ENCODE measurements at regions not wholly inside any gene's neighbourhood (a gene's known extent, or its start where the extent isn't known, plus 50 kb on each side); places are given as distances from the start of the nearest gene placed in this dataset.
"Not testable (repeated sequence)": the region's sequence is repeated elsewhere in the genome, so short reads cannot be mapped to it uniquely, and the experiment has no call there.

DNA sequence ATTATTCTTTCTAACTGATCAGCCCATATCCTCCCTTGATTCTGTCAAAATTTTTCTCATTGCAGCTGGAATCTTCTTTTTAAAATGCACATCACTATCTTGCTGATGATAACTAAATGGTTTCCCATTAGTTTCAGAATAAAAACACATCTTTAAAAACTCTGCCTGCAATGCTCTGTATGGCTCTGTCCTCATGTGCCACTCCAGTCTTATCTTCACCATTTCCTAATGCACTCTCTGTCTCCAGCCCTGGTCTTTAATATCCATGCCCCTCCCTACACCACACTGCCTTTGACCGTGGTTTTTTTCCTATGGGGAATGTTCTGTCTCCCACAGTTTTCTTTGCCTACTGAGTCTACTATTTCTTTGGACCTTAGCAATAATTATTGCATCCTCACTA, 244.1 kb upstream of the ARSJ start:
- no peak for DNase-seq (ENCODE audit: low read depth, low spot score)
- no peak overlapping the region for H3K4me3 ChIP-seq (ENCODE audit: low read length)

DNA sequence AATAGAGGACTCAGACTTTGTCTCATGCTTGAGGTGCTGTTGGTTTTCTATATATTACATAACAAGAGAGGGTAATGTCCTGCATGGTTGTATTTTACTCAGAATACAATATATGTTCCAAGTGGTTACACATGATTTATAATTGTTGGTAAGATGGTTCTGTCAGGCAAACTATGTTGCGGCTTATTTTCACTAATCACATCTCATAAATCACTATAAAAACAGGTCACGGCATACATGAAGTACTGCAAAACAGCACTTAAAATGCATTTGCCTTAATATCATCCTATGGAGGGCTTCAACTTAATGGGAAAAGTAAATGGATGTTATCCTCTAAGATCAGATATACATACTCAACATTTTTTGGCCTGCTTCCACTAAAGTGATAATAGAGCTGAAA, 246.0 kb upstream of the ARSJ start:
- no peak overlapping the region for H3K4me3 ChIP-seq (ENCODE audit: low read length)
- DNase-seq (ENCODE audit: low read depth, low spot score), result no peak

DNA sequence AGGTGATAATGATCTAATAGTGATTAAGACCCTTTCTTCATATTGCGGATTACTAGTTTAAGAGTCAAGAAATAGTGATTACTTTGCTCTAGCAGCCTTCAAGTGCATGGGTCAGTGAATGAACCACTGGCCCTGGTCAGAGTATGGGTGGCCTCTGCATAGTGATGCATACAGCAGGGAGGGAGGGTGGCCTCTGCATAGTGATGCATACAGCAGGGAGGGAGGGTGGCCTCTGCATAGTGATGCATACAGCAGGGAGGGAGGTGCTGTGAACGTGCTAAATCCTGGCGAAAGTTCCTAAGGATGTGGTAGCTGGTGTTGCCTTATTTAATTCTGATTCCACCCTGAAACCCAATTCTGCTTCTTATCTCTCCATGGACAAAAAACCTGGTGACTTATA, 246.7 kb upstream of the ARSJ start:
- H3K4me3 ChIP-seq (ENCODE audit: low read length), result no peak overlapping the region
- no peak for DNase-seq (ENCODE audit: low read depth, low spot score)

DNA sequence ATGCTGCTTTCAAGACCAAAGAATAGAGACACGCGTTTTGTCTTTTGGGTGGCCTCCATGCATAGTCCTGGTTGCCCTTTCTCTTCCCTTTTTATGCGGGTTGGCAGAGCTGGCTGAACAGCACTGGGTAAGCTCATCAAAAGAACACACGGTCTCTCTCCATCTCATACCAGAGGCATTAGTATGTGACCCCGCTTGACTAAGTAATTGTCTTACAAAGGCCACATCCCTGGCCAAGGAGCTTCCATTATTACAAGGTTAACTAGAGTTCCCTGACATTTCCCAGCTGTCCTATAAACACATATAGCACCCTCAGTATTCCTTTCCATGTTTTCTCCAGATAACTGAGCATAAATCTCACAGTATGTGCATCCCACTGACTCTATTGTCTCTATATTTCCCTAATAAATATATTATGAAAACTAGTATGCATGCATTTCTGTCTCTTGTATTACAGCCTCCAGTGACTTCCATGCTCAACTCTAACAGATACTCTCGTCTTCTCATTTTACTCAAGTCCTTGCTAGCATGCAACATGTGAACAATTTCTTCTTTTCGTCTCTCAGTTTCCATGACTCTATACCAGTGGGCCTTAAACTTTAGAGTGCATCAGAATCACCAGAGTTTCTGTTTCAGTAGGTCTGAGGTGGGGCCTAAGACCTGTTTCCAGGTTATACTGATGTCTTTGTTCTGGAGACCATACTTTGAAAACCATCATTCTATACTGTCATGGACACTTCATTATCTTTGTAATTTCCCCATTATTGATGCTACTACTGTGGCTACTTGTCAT, 247.7 kb upstream of the ARSJ start:
- H3K4me3 ChIP-seq (ENCODE audit: low read length), result no peak overlapping the region
- no peak for DNase-seq (ENCODE audit: low read depth, low spot score)

DNA sequence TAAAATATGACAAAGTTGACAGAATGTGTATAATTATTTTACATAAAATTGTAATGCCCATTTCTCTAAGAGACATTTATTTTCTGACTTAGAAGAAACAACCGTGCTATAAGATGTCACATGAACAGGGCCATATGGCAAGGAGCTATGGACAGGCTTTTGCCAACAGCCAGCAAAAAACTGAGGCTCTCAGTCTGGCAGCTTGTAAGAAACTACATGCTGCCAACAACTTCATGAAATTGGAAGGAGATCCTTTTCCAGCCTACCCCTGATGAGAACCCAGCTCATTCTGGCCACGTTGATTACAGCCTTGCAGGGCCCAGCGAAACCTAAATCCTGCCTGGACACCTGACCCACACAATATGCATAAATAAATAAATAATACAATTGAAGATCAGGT, 250.3 kb upstream of the ARSJ start:
- no peak overlapping the region for H3K4me3 ChIP-seq (ENCODE audit: low read length)
- no peak for DNase-seq (ENCODE audit: low read depth, low spot score)

DNA sequence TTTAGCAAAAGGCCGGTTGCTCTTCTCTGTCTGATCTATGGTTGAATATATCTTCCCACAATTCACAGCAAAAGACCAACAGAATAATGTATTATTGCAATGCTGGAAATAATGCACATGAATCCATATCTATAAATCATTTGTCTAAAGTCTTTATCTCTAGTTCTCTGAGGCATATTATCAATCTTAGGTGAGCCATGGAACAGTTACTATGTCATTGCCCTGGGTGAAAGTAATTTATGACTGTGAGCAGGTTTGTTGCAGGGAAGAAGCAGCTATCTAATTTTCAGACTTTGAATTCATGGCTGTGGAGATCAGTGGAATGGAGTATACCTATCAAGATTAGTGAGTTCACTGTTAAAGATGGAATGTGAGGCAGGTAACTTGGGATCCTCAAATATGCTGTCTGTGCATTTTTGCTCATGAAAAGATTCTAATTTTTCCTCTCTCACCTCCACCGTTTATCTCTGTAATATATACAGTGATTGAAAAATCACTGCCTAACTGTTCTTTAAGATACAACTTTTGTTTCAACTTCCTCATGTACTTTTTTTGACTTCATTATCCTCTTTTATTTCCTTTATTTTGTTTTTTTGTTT, 256.8 kb upstream of the ARSJ start:
- no peak for DNase-seq (ENCODE audit: low read depth, low spot score)
- H3K4me3 ChIP-seq (ENCODE audit: low read length), result no peak overlapping the region

DNA sequence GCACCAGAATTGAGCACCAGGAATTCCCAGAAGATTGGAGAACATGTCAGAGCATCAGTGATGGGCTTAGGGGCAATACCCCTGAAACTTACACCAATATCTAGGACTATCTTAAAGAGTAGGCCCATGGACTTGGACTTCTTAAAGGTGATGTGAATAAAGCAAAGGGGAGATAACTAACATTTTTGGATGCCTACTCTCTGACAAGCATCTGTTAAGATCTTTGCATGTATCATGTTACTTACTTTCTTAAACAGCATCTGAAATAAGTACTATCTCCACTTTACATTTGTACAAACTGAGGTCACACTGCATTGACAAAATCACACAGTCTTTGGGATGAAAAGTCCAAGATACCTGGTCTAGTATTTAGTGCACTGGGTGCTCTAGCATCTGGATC, 258.6 kb upstream of the ARSJ start:
- DNase-seq (ENCODE audit: low read depth, low spot score), result no peak
- no peak overlapping the region for H3K4me3 ChIP-seq (ENCODE audit: low read length)

DNA sequence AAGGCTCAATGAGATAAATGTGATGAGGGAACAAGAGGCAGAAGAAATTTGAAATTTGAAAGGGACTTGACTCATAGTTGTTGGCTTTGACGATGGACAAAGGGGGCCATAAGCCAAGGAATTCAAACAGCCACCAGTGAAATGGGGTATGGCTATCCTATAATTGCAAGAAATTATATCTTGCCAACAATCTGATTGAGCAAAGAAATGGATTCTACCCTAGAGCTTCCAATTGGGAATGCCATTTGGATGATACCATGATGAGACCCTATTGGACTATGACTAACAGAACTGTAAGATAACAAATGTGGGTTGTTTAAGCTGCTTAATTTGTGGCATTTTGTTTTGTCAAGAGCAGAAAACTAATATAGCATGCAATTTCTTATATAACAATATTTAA, 270.1 kb upstream of the ARSJ start:
- DNase-seq (ENCODE audit: low read depth, low spot score), result no peak
- no peak overlapping the region for H3K4me3 ChIP-seq (ENCODE audit: low read length)

DNA sequence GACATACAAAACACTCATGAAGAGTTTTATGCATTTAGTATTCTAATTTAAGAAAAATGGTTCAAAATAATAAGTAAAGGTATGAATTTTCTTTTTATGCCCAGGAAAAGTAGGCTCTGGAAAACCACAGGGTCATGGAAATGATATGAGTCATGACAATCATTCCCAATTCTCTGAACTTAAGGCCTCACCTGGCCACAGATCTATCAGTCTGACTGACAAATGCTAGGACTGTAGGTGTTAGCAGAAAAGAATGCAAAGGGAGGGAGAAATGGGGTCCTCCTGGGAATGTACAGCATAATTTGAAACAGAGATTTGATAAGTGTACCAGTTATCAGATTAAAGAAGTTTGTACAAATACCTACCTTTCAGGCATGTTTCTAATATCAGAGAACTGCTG, 270.5 kb upstream of the ARSJ start:
- no peak for DNase-seq (ENCODE audit: low read depth, low spot score)
- no peak overlapping the region for H3K4me3 ChIP-seq (ENCODE audit: low read length)

DNA sequence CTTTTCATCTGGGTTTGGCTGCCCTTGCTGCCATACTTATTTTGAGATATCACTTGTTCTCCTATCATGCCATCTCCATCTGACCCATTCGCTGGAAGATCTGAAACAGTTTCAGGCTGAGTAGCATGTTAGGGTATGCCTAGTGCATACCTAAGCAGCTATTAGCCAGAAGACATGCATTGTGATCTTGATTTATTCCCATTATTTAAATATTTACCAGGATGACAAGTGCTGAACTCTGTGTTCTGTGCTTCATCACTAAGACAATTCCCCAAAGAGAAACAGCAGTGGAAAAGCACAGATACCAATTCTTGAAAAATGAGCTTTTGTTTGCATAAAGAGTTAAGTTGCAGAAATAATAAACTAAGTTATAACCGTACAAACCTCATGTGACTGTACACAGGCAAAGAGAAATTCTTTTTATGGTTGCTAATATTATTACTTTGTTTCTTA, 271.0 kb upstream of the ARSJ start:
- DNase-seq (ENCODE audit: low read depth, low spot score), result no peak
- H3K4me3 ChIP-seq (ENCODE audit: low read length), result no peak overlapping the region

DNA sequence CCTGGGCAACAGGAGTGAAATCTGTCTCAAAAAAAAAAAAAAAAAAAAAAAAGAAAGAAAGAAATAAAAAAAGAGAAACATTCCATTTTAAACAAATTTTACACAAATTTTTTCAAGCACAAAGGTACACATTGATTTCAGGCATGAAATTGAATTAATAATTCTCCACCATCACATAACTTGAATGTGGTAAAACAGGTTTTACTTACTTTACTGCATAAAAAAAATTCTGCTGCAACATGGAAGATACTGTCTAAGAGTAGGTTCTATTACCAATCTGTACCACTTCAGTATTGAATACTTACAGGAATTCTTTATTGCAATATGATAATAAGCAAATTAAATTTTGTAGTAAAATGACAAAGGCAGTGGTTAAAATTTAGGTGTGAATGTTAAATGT, 271.6 kb upstream of the ARSJ start:
- no peak overlapping the region for H3K4me3 ChIP-seq (ENCODE audit: low read length)
- no peak for DNase-seq (ENCODE audit: low read depth, low spot score)

DNA sequence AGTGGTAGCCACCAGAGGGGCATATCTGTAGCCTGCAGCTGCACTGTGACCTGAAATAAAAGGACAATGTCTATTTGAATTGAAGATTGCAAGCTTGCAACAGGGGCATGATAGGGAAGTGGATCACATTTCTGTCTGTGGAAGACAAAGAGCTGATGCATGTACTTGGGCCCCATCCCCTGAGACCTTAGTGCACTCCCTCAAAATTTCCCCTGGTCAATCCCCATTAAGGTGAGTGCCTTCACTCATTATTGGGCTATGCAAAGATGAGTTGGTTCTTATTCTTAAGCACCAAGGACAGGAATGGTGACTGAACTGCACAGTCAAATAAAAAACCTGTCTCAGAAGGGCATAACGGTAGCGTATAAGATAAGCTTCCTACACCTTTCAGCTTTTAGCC, 273.1 kb upstream of the ARSJ start:
- DNase-seq (ENCODE audit: low read depth, low spot score), result no peak
- no peak overlapping the region for H3K4me3 ChIP-seq (ENCODE audit: low read length)

DNA sequence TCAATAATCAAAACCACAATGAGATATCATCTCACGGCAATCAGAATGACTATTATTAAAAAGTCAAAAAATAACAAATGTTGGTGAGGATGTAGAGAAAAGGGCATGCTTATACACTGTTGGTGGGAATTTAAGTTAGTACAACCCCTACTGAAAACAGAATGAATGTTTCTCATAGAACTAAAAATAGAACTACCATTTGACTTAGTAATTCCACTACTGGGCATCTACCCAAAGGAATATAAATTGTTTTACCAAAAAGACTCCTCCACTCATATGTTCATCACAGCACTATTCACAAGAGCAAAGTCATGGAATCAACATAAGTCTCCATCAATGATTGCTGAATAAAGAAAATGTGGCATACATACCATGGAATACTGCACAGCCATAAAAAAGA, 278.1 kb upstream of the ARSJ start:
- H3K4me3 ChIP-seq (ENCODE audit: low read length), result no peak overlapping the region
- DNase-seq (ENCODE audit: low read depth, low spot score), result no peak

DNA sequence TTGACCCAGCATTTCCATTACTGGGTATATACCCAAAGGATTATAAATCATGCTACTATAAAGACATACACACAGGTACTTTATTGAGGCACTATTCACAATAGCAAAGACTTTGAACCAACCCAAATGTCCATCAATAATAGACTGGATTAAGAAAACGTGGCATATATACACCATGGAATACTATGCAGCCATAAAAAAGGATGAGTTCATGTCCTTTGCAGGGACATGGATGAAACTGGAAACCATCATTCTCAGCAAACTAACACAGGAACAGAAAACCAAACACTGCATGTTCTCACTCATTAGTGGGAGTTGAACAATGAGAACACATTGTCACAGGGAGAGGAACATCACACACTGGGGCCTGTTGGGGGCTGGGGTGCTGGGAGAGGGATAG, 283.0 kb upstream of the ARSJ start:
- not testable (repeated sequence) for DNase-seq (ENCODE audit: low read depth, low spot score); H3K4me3 ChIP-seq (ENCODE audit: low read length)

DNA sequence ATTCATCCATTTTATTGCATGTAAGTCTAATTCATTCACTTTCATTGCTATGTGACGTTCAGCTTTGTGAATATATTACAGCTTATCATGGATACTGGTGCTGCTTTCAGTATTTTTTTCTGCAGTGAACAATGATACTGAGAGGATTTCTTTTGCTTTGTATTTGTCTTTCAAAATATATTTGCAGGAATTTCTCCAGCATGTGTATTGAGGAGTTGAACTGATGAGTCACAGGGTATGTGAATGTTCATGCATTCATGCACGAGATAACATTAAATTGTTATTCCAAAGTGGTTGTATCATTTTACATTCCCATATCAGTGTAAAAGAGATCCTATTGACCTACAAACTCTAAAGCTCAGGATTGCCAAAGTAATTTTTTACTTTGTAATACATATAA, 283.8 kb upstream of the ARSJ start:
- no peak for DNase-seq (ENCODE audit: low read depth, low spot score)
- H3K4me3 ChIP-seq (ENCODE audit: low read length), result no peak overlapping the region

DNA sequence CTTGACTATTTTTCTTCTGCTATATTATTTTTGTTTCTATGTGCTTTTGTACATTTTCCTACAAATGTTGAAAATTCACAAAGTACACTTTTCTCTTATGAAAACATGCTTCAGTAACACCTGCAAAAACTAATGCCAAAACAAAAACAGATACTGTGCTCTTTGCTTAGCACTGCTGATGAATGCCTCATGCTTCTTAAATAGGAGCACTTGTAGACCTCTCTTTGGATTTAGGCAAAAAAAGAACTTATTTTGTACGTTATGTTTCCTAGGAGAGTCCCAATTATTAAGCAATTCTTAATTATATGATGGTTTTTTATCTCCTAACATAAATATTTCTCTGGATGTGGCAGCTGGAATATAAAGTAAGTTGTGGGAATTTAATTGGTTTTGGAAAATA, 285.0 kb upstream of the ARSJ start:
- no peak for DNase-seq (ENCODE audit: low read depth, low spot score)
- no peak overlapping the region for H3K4me3 ChIP-seq (ENCODE audit: low read length)

DNA sequence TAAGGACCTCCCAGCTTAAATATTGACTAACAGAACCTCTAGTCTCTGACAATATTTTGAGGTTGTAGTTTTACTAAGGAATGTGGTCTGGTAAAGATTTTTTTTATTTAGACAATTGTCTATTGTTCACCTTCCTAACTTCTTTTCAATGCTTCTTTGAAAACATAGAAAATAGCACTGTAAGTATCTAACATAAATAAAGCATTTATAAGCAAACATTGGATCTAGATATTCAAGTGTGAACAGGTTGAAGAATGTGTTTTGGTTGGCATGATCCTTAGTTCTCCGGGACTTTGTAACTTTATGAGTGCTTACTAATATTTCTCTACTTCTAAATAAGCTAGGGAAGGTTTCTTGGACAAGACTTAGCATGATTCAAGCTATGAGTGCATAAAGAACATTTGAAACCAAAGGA, 285.4 kb upstream of the ARSJ start:
- H3K4me3 ChIP-seq (ENCODE audit: low read length), result no peak overlapping the region
- DNase-seq (ENCODE audit: low read depth, low spot score), result no peak

DNA sequence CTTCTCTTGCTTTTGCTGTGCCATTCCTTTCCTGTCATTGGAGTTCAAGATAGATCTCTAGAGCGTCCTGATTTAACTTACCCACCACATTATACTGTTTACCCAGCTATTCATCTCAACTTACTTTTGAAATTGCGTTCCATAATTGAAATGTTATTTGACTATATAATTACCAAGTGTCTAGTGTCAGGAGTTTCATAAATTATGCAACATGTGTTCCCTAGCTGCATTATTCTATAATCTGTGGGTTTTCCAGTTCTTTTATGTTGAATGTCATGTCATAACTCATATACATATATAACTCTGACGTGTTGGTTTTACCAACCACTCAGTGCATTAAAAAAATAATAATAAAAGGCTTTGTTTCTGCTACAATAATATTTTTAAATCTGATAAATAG, 285.9 kb upstream of the ARSJ start:
- no peak overlapping the region for H3K4me3 ChIP-seq (ENCODE audit: low read length)
- no peak for DNase-seq (ENCODE audit: low read depth, low spot score)

DNA sequence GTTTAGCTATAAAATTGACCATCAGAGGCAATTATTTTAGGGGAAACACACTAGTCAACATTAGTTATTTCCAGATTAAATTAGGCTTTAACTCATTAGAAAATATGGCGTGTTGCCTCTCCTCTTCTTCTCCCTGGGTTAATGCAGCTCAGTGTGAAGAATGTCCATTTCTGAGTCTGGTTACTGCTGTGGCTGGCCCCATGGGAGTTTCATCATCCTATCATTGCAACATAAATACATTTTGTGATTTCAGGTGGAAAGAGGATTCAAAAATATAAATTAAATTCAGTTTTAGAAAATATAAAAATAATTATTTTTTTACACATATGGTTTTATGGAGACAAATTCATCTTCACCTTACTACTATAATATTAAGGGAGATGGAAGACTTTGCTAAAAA, 288.5 kb upstream of the ARSJ start:
- DNase-seq (ENCODE audit: low read depth, low spot score), result no peak
- H3K4me3 ChIP-seq (ENCODE audit: low read length), result no peak overlapping the region

DNA sequence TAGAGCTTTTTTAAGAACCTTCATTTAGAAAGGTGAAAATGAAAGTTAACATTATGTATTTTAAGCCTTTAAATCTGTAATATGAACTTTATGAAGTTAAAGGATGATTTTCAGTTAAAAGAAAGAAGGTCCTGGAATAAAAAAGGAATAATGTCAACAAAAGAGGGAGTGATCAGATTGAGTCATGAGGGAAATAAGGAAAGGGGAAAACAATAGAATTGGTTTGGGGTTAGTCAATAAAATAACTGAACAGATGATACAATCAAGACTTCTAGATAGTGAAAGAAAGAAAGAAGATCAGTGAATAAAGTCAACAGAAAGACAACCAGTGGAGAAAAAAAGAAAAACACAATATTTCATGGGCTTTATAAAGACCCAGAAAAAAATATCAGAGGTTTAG, 291.6 kb upstream of the ARSJ start:
- no peak for DNase-seq (ENCODE audit: low read depth, low spot score)
- H3K4me3 ChIP-seq (ENCODE audit: low read length), result no peak overlapping the region

DNA sequence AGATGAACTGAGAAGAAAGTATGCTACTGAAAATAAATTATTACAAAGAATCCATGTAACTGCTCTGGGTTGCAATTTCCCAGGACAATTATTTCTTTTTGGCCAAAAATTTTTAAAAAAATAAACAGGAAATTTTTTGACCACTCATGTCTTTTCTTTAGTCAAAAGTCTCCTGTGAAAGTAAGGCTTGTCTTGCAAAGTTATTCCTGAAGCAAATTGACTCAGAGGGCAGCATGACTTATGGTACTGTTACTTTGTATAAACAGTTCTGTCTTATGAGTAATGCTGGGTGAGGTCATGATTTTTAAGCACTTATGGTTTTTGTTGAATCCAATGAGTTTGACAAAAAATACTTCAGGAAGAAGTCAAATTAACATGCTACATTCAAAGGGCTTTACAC, 292.8 kb upstream of the ARSJ start:
- no peak overlapping the region for H3K4me3 ChIP-seq (ENCODE audit: low read length)
- no peak for DNase-seq (ENCODE audit: low read depth, low spot score)

Data from Jurkat, Clone E6-1 (cell line).